ENCODE measurements at regions not wholly inside any gene's neighbourhood (a gene's known extent, or its start where the extent isn't known, plus 50 kb on each side); places are given as distances from the start of the nearest gene placed in this dataset.
"Not testable (repeated sequence)": the region's sequence is repeated elsewhere in the genome, so short reads cannot be mapped to it uniquely, and the experiment has no call there.

GRCh38 chr1:232147215-232147614, 482.7 kb downstream of the SIPA1L2 start:
- DNase-seq, result no peak

DNA sequence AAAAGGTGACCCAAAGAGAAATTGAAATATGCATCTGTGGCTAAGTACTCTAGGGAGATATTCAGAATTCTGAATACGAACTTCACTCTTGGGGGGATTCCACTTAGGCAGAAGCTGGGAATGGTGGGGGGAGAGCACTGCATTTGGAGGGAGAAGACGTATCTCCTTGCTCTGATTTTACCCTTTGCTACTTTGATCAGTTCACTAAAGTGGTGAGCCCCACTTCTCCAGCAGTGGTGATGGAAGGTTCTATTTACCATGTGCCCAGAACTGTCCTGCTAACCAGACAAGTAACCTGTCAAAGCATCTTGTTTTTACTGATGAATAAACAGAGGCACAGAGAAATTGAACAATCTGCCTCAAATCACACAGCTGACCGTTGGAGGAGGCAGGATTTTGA, 483.4 kb downstream of the SIPA1L2 start:
- no peak for DNase-seq

DNA sequence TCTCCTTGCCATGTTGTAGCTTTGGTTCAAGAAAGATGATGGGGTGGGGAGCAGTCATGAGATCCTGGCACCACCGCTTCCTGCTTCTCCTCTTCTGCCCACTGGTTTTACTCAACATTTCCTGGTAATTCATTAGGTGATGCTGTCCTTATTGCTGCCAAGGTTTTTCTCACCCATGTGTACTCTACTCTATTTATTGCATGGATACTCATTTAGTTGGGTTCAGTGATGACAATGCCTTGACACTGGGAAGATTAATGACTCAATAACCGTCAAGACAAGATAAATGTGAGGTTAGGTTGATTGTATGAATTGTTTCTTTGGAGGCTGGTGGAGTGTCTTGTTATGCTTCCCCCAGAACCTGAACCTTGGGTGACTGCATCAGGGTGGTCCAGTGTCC, 484.2 kb downstream of the SIPA1L2 start:
- peak; percentile 7 for DNase-seq

DNA sequence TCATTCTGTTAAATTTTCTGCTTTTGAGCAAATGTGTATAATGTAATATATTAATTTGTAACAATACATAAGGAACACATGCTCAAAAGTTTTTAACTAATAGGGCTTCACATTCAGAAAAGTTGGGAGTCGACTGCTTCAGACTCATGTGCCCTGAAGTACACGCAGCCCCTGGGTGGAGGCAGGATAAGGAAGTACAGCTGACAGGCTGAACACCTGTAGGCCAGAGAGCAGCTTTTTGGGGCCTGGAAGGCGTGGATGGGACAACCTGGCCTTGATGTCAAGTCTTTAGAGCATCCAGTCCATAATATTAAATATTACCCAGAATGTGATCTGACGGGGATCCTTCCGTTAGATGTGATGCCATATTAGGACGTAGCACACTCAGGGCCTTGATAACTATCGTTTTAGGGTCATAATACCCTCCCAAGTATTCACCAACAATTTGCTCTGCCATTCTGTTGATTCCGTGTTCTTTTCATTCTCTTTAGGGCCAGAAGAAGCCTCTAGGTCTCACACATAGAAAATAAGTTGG, 485.2 kb downstream of the SIPA1L2 start:
- no peak for DNase-seq

DNA sequence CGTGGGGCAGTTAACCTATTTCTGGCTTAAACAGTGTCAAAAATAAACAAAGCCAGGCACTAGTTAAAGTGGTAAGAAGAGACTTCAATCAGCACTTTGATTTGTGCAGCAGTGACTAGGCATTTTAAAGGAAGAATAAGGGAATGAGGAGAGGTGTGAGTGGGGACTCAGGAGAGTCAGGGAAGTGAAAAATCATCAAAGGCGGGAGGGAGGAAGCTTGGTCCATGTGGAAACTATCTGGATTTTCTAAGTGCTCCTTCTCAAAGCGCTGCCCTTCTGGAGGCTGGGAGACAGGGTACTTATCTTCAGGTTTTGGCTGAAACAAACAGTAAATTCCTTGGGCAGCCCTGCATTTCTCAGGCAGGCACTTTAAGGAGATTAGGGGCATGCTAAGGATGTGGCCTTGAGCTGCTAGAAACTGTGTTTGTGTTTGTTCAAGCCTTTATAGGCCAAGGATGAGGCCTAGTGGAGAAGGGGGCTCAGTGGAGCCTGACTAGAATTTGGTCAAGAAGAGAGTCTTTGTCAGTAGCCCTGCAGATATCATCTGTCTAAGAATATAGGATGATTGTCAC, 486.5 kb downstream of the SIPA1L2 start:
- no peak for DNase-seq

GRCh38 chr1:232142403-232143314, 487.3 kb downstream of the SIPA1L2 start:
- peak; percentile 78 for DNase-seq

DNA sequence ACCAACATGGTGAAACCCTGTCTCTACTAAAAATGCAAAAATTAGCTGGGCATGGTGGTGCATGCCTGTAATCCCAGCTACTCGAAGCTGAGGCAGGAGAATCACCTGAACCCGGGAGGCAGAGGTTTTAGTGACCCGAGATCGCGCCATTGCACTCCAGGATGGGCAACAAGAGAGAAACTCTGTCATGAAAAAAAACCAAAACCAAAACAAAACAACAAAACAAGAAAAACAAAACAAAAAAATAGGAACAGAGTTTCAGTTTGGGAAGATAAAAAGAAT, 488.8 kb downstream of the SIPA1L2 start:
- not testable (repeated sequence) for DNase-seq

DNA sequence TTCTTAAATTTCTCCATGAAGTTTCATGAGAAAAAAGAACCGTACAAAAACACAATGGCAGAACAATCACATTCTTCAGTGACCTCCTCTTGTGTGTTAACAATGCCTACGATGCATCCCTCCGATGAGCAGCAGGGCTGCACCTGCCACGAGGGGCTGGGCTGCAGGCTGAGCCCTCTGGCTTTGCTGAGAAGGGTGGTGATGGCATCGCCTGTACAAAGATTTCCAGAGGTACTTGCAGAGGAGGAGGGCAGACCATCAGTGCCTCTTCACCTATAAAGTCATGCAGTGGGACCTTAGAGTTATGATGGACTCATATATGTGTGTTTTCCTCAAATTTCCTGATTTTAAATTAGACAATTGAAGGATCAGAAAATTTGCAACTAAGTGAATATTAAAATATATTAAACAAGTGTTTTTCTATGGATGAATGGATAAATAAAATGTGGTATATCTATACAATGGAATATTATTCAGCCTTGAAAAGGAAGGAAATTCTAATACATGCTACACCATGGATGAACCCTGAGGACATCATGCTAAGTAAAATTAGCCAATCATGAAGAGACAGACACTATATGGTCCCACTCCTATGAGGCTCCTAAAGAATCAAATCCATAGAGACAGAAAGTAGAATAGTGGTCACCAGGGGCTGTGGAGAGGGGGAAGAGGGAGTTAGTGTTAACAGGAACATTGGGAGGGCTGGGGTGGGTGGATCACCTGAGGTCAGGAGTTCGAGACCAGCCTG, 489.3 kb downstream of the SIPA1L2 start:
- DNase-seq, result no peak

DNA sequence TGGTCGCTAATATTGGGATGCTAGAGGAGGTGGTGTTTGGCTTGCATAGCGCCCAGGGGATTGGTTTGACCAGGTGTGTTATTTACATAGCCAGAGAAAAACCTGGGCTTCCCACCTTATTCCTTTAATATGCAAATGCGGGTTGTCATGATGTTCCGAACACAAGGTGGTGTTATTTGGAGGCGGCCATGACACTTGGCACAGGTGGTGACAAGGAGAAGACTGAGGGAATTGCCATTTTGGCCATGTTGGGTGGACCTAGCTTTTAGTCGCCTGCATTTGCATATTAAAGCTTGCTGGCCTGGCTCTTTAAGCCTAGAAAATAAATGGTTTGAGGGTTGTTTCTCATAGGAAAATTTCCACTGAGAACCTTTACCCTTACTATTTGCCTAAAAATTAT, 490.5 kb downstream of the SIPA1L2 start:
- DNase-seq, result no peak

DNA sequence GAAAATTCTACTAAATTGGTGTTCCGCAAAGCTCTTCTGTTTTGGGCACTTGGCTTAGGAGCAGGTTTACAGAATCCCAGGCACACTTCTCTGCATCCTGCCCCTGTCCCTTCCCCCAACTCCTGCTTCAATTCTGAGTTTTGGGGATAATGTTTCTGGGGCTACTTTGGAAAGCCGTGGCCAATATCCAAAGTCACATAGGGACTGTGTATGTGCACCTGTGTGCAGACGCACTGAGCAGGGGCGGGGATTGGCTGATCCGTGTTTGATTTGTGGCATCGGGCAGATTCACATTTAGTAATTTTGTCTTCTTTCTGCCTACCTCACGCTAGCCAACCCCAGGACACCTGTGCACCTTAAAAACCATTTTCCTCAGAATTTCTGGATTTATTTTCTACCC, 491.9 kb downstream of the SIPA1L2 start:
- no peak for DNase-seq

GRCh38 chr1:232137066-232137465, 492.9 kb downstream of the SIPA1L2 start:
- no peak for DNase-seq

DNA sequence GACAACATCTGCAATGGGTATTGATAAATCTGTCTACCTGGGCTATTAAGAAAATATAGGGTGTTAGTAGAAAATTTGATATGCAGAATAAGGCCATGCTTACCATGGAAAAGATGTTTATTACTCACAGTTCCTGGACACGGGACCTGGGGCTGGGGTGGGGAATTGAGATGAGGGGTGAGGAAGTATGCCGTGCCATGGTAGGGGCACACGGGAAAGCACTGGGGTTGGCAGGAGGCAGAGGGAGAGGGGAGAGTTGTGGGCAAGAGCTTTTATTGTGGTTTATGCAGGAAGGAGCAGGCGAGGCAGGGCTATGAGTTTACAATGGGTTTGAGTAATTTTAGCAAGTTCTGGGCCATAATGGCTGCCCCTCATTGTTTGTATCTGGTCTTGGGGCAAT, 493.8 kb downstream of the SIPA1L2 start:
- DNase-seq, result no peak

- no peak for DNase-seq
Measured at GRCh38 chr1:232134365-232134764, 495.6 kb downstream of the SIPA1L2 start.

- DNase-seq, result no peak
Measured at GRCh38 chr1:232132572-232132971, 497.4 kb downstream of the SIPA1L2 start.

GRCh38 chr1:232131715-232132391, 498.1 kb downstream of the SIPA1L2 start:
- DNase-seq, result no peak

- no peak for DNase-seq
Measured at GRCh38 chr1:232130815-232131480, 499.0 kb downstream of the SIPA1L2 start.

DNA sequence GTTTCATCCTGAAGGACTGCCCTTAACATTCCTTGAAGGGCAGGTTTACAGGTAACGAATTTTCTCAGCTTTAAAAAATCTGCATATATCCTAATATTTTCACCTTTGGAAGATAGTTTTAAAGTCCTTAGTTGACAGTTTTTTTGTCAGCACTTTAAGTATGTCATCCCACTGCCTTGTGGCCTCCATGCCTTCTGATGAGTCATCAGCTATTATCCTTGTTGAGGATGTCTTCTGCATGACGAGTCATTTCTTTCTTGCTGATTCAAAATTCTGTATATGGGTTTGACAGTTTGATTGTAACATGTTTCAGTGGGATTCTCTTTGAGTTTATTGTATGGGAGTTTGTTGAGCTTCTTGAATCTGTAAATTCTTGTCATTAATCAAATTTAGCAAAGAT, 500.6 kb downstream of the DISC1 start:
- peak; percentile 40 for DNase-seq

- DNase-seq, result no peak
Measured at GRCh38 chr1:232123775-232124659, 497.4 kb downstream of the DISC1 start.

DNA sequence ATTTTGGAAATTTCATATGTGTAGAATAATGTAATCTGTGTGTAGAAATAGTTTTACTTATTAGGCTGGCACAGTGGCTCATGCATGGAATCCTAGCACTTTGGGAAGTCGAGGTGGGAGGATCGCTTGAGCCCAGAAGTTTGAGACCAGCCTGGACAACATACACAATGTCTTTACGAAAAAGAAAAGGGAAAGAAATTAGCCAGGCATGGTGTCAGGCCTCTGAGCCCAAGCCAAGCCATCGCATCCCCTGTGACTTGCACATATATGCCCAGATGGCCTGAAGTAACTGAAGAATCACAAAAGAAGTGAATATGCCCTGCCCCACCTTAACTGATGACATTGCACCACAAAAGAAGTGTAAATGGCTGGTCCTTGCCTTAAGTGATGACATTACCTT, 491.3 kb downstream of the DISC1 start:
- DNase-seq, result not testable (repeated sequence)

DNA sequence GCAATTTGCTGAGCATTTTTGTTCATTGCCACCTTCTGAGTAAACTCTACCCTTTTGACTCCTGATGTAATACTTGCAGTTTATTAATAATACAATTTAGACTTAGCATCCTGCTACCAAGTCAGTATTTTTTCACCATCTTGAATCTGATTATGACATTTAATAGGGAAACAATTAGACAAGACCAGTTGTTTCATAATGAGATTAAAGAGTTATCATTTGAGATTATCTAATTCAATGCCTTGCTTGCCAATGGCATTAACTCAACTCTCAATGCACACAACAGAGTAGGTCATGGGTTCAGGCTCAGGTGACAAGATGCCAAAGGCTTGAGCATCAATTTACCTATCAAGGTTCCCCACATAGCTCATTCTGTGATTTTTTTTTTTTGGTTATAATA, 488.4 kb downstream of the DISC1 start:
- no peak for DNase-seq

GRCh38 chr1:232112076-232112475, 485.5 kb downstream of the DISC1 start:
- no peak for DNase-seq

- DNase-seq, result no peak
Measured at GRCh38 chr1:232111611-232112010, 485.0 kb downstream of the DISC1 start.

All from NCI-H226 (cell line).